ENCODE measurements at regions not wholly inside any gene's neighbourhood (a gene's known extent, or its start where the extent isn't known, plus 50 kb on each side); places are given as distances from the start of the nearest gene placed in this dataset.

- no peaks in the 10 kb centered on the region for H3K36me3 ChIP-seq (ENCODE audit: control insufficient read depth in 2 of 2, insufficient read depth in 2 of 2, low read length in 2 of 2)
- no peak overlapping the region for H3K27ac ChIP-seq (ENCODE audit: low read depth in 2 of 2, low read length in 2 of 2)
- H3K4me3 ChIP-seq (ENCODE audit: low read length in 2 of 2) = no peak overlapping the region
- no peaks in the 10 kb centered on the region for H3K27me3 ChIP-seq (ENCODE audit: control insufficient read depth in 2 of 2, insufficient read depth in 2 of 2, low read length in 2 of 2)
- no peaks in the 10 kb centered on the region for H3K9me3 ChIP-seq (ENCODE audit: control insufficient read depth in 2 of 2, low read length in 2 of 2)
- no peak overlapping the region for H3K9ac ChIP-seq (ENCODE audit: low read depth in 1 of 2, low read length in 2 of 2)
- H3K4me1 ChIP-seq (ENCODE audit: control insufficient read depth in 2 of 2, insufficient read depth in 2 of 2, low read length in 2 of 2) = no peaks in the 10 kb centered on the region
These were observed 902.1 kb upstream of the LCORL start for GRCh38 chr4:18923496-18924161.

GRCh38 chr4:18917689-18918088, 896.1 kb upstream of the LCORL start:
- Histone ChIP-seq H3K4me1 (ENCODE audit: control insufficient read depth in 2 of 2, insufficient read depth in 2 of 2, low read length in 2 of 2) (no peaks in the 10 kb centered on the region), H3K27me3 (ENCODE audit: control insufficient read depth in 2 of 2, insufficient read depth in 2 of 2, low read length in 2 of 2) (no peaks in the 10 kb centered on the region), H3K27ac (ENCODE audit: low read depth in 2 of 2, low read length in 2 of 2) (no peak overlapping the region), H3K9ac (ENCODE audit: low read depth in 1 of 2, low read length in 2 of 2) (no peak overlapping the region), H3K9me3 (ENCODE audit: control insufficient read depth in 2 of 2, low read length in 2 of 2) (no peaks in the 10 kb centered on the region), H3K4me3 (ENCODE audit: low read length in 2 of 2) (no peak overlapping the region), H3K36me3 (ENCODE audit: control insufficient read depth in 2 of 2, insufficient read depth in 2 of 2, low read length in 2 of 2) (no peaks in the 10 kb centered on the region)

- Histone ChIP-seq H3K4me3 (ENCODE audit: low read length in 2 of 2) (no peak overlapping the region), H3K27ac (ENCODE audit: low read depth in 2 of 2, low read length in 2 of 2) (no peak overlapping the region), H3K4me1 (ENCODE audit: control insufficient read depth in 2 of 2, insufficient read depth in 2 of 2, low read length in 2 of 2) (no peaks in the 10 kb centered on the region), H3K9me3 (ENCODE audit: control insufficient read depth in 2 of 2, low read length in 2 of 2) (no peaks in the 10 kb centered on the region), H3K9ac (ENCODE audit: low read depth in 1 of 2, low read length in 2 of 2) (no peak overlapping the region), H3K36me3 (ENCODE audit: control insufficient read depth in 2 of 2, insufficient read depth in 2 of 2, low read length in 2 of 2) (no peaks in the 10 kb centered on the region), H3K27me3 (ENCODE audit: control insufficient read depth in 2 of 2, insufficient read depth in 2 of 2, low read length in 2 of 2) (no peaks in the 10 kb centered on the region)
These were observed 892.6 kb upstream of the LCORL start for GRCh38 chr4:18914182-18914581.

DNA sequence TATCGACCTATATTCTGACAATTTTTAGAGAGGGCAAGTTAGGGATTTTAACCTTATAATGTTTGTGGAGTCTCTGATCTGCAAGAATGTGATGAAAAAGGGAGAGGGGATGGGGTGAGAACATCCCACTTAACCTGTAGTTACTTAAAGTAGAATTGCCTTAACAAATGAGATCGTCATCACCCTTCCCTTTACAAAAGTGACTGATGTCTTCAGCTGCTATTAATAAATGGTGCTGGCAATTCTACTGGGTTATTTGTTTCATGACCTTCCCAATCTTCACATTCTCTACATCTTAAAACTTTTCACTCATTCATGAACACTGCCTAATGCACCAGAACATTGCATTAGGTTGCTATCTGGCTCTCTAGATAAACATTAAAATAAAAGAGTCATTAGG, 873.4 kb upstream of the LCORL start:
- Histone ChIP-seq H3K4me1 (ENCODE audit: control insufficient read depth in 2 of 2, insufficient read depth in 2 of 2, low read length in 2 of 2) (no peaks in the 10 kb centered on the region), H3K27ac (ENCODE audit: low read depth in 2 of 2, low read length in 2 of 2) (no peak overlapping the region), H3K36me3 (ENCODE audit: control insufficient read depth in 2 of 2, insufficient read depth in 2 of 2, low read length in 2 of 2) (no peaks in the 10 kb centered on the region), H3K9me3 (ENCODE audit: control insufficient read depth in 2 of 2, low read length in 2 of 2) (no peaks in the 10 kb centered on the region), H3K9ac (ENCODE audit: low read depth in 1 of 2, low read length in 2 of 2) (no peak overlapping the region), H3K4me3 (ENCODE audit: low read length in 2 of 2) (no peak overlapping the region), H3K27me3 (ENCODE audit: control insufficient read depth in 2 of 2, insufficient read depth in 2 of 2, low read length in 2 of 2) (no peaks in the 10 kb centered on the region)

DNA sequence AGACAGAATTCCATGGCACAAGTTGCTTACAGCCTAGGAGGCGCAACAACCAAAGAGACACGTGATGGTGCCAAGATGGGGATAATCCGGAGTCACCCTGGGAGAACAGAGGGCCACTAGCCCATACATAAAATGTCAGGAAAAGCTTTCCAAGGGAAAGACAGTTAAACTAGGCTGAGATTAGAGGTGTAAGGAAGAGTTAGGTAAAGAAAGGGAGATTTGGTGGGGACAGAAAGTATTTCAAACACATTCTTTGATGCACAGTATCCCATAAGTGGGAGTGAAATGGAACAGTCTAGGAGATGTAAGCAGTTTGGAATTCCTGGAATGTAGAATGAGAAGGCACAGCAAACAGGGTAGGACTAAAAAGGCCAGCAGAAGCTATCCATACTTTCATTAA, 860.9 kb upstream of the LCORL start:
- Histone ChIP-seq H3K36me3 (ENCODE audit: control insufficient read depth in 2 of 2, insufficient read depth in 2 of 2, low read length in 2 of 2) (no peaks in the 10 kb centered on the region), H3K27me3 (ENCODE audit: control insufficient read depth in 2 of 2, insufficient read depth in 2 of 2, low read length in 2 of 2) (no peaks in the 10 kb centered on the region), H3K27ac (ENCODE audit: low read depth in 2 of 2, low read length in 2 of 2) (no peak overlapping the region), H3K9ac (ENCODE audit: low read depth in 1 of 2, low read length in 2 of 2) (no peak overlapping the region), H3K4me1 (ENCODE audit: control insufficient read depth in 2 of 2, insufficient read depth in 2 of 2, low read length in 2 of 2) (no peaks in the 10 kb centered on the region), H3K9me3 (ENCODE audit: control insufficient read depth in 2 of 2, low read length in 2 of 2) (no peaks in the 10 kb centered on the region), H3K4me3 (ENCODE audit: low read length in 2 of 2) (no peak overlapping the region)

DNA sequence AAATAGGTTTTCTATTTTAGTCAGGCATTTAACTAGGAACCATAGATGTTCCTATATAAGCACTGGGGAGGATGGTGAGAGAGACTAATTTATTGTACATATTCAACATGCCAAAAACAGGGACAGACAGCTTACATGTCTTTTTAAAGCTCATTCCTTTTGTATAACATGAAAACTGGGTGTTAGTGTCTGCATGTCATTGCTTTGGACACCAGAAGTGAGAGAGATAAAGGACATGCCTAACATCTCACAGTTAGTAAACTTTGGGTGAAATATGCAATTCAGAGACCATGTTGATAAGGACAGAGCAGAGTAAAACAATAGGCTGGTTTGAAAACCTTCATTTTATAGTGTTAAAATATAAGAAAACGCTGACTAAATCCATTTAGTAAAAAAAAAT, 860.0 kb upstream of the LCORL start:
- Histone ChIP-seq H3K36me3 (ENCODE audit: control insufficient read depth in 2 of 2, insufficient read depth in 2 of 2, low read length in 2 of 2) (no peaks in the 10 kb centered on the region), H3K4me3 (ENCODE audit: low read length in 2 of 2) (no peak overlapping the region), H3K27ac (ENCODE audit: low read depth in 2 of 2, low read length in 2 of 2) (no peak overlapping the region), H3K27me3 (ENCODE audit: control insufficient read depth in 2 of 2, insufficient read depth in 2 of 2, low read length in 2 of 2) (no peaks in the 10 kb centered on the region), H3K4me1 (ENCODE audit: control insufficient read depth in 2 of 2, insufficient read depth in 2 of 2, low read length in 2 of 2) (no peaks in the 10 kb centered on the region), H3K9ac (ENCODE audit: low read depth in 1 of 2, low read length in 2 of 2) (no peak overlapping the region), H3K9me3 (ENCODE audit: control insufficient read depth in 2 of 2, low read length in 2 of 2) (no peaks in the 10 kb centered on the region)

DNA sequence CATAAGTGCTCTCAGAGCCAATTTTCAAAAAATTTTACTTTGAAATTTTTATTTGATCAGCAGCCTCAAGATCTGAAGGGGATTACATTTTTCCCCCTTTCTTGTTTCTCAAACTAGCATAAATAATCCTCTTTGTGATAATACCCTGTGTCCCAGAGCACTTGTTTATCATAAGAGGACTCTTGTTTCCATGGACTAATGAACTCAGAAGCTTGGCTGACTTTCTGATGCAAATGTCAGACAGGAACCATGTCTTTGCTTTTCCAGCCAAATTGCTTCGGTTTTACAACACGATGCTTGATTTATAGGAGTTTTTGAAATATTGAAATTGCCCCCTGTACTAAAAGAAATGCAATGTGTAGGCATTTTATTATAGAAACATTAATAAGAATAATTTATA, 859.3 kb upstream of the LCORL start:
- Histone ChIP-seq H3K9me3 (ENCODE audit: control insufficient read depth in 2 of 2, low read length in 2 of 2) (no peaks in the 10 kb centered on the region), H3K4me3 (ENCODE audit: low read length in 2 of 2) (no peak overlapping the region), H3K27me3 (ENCODE audit: control insufficient read depth in 2 of 2, insufficient read depth in 2 of 2, low read length in 2 of 2) (no peaks in the 10 kb centered on the region), H3K4me1 (ENCODE audit: control insufficient read depth in 2 of 2, insufficient read depth in 2 of 2, low read length in 2 of 2) (no peaks in the 10 kb centered on the region), H3K27ac (ENCODE audit: low read depth in 2 of 2, low read length in 2 of 2) (no peak overlapping the region), H3K36me3 (ENCODE audit: control insufficient read depth in 2 of 2, insufficient read depth in 2 of 2, low read length in 2 of 2) (no peaks in the 10 kb centered on the region), H3K9ac (ENCODE audit: low read depth in 1 of 2, low read length in 2 of 2) (no peak overlapping the region)

GRCh38 chr4:18878561-18878960, 857.0 kb upstream of the LCORL start:
- Histone ChIP-seq H3K9me3 (ENCODE audit: control insufficient read depth in 2 of 2, low read length in 2 of 2) (no peaks in the 10 kb centered on the region), H3K27ac (ENCODE audit: low read depth in 2 of 2, low read length in 2 of 2) (no peak overlapping the region), H3K9ac (ENCODE audit: low read depth in 1 of 2, low read length in 2 of 2) (no peak overlapping the region), H3K36me3 (ENCODE audit: control insufficient read depth in 2 of 2, insufficient read depth in 2 of 2, low read length in 2 of 2) (no peaks in the 10 kb centered on the region), H3K4me1 (ENCODE audit: control insufficient read depth in 2 of 2, insufficient read depth in 2 of 2, low read length in 2 of 2) (no peaks in the 10 kb centered on the region), H3K27me3 (ENCODE audit: control insufficient read depth in 2 of 2, insufficient read depth in 2 of 2, low read length in 2 of 2) (no peaks in the 10 kb centered on the region), H3K4me3 (ENCODE audit: low read length in 2 of 2) (no peak overlapping the region)

GRCh38 chr4:18869166-18869565, 847.6 kb upstream of the LCORL start:
- no peaks in the 10 kb centered on the region for H3K36me3 ChIP-seq (ENCODE audit: control insufficient read depth in 2 of 2, insufficient read depth in 2 of 2, low read length in 2 of 2)
- no peaks in the 10 kb centered on the region for H3K4me1 ChIP-seq (ENCODE audit: control insufficient read depth in 2 of 2, insufficient read depth in 2 of 2, low read length in 2 of 2)
- H3K27ac ChIP-seq (ENCODE audit: low read depth in 2 of 2, low read length in 2 of 2) = no peak overlapping the region
- no peak overlapping the region for H3K9ac ChIP-seq (ENCODE audit: low read depth in 1 of 2, low read length in 2 of 2)
- peaks cover 0 to 3% of the 10 kb centered on the region in 2 donors for H3K9me3 ChIP-seq (ENCODE audit: control insufficient read depth in 2 of 2, low read length in 2 of 2)
- H3K27me3 ChIP-seq (ENCODE audit: control insufficient read depth in 2 of 2, insufficient read depth in 2 of 2, low read length in 2 of 2) = no peaks in the 10 kb centered on the region
- H3K4me3 ChIP-seq (ENCODE audit: low read length in 2 of 2) = no peak overlapping the region

- H3K9me3 ChIP-seq (ENCODE audit: control insufficient read depth in 2 of 2, low read length in 2 of 2) = no peaks in the 10 kb centered on the region
- H3K27me3 ChIP-seq (ENCODE audit: control insufficient read depth in 2 of 2, insufficient read depth in 2 of 2, low read length in 2 of 2) = no peaks in the 10 kb centered on the region
- no peak overlapping the region for H3K4me3 ChIP-seq (ENCODE audit: low read length in 2 of 2)
These were observed 839.4 kb upstream of the LCORL start for GRCh38 chr4:18860836-18861530.

More at GRCh38 chr4:18860836-18861530, 839.4 kb upstream of the LCORL start:
- H3K36me3 ChIP-seq (ENCODE audit: control insufficient read depth in 2 of 2, insufficient read depth in 2 of 2, low read length in 2 of 2) = no peaks in the 10 kb centered on the region
- no peak overlapping the region for H3K27ac ChIP-seq (ENCODE audit: low read depth in 2 of 2, low read length in 2 of 2)
- no peak overlapping the region for H3K9ac ChIP-seq (ENCODE audit: low read depth in 1 of 2, low read length in 2 of 2)
- no peaks in the 10 kb centered on the region for H3K4me1 ChIP-seq (ENCODE audit: control insufficient read depth in 2 of 2, insufficient read depth in 2 of 2, low read length in 2 of 2)

All from mucosa of rectum (tissue), 2 donors.